ENCODE measurements at regions not wholly inside any gene's neighbourhood (a gene's known extent, or its start where the extent isn't known, plus 50 kb on each side); places are given as distances from the start of the nearest gene placed in this dataset.

DNA sequence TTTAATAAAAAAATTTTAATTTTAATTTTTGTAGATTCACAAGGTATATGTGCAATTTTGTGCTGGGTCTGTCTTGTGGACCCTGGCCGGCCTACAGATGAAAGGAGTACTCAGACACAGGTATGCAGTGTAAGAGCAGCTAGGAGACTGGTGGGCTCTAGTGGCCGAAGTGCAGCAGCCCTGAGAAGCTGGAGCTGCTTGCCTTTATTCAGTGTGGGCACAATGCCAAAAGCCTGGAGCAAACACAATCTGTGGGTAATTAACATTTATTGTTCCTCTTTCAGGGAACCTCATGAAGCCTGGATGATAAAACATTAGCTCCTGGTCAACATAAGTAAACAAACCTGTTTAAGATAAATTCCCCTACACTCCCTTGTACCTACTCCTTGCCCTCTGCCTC lies 135.7 kb upstream of the SEL1L start:
- no peak for DNase-seq (ENCODE audit: low read depth)

GRCh38 chr14:81673930-81674329 lies 140.3 kb upstream of the SEL1L start:
- DNase-seq (ENCODE audit: low read depth): no peak

- no peak for DNase-seq (ENCODE audit: low read depth)
Observed at GRCh38 chr14:81676395-81676794, 142.7 kb upstream of the SEL1L start.

DNA sequence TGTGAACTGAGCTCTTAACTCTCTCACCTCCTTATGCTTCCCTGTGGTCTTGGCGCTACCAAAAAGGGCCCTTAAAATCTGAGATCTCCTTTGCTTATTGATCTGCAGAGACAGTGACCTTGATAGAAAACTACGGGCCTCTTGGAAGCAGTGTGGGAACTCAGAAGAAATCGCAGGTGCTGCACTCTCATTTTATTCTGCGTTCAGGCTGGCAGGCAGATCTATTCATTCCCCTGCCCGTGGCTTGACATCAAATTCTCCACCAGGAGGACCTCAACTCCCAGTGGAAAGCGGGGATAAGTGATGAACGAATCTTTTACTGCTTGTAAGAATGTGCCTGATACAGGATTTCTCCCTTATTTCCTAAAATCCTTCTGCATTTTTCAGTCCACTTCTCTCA lies 143.2 kb upstream of the SEL1L start:
- DNase-seq (ENCODE audit: low read depth): no peak

GRCh38 chr14:81677736-81678135 lies 144.1 kb upstream of the SEL1L start:
- no peak for DNase-seq (ENCODE audit: low read depth)

DNA sequence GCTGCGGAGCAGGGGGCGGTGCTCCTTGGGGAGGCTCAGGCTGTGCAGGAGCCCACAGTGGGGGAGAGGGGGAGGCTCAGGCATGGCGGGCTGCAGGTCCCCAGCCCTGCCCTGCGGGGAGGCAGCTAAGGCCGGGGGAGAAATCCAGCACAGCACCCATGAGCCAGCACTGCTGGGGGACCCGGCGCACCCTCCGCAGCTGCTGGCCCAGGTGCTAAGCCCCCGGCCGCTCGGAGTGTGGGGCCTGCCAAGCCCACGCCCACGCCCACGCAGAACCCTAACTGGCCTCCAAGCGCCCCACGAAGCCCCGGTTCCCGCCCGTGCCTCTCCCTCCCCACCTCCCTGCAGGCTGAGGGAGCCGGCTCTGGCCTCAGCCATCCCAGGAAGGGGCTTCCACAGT lies 145.6 kb upstream of the SEL1L start:
- DNase-seq (ENCODE audit: low read depth): no peak

DNA sequence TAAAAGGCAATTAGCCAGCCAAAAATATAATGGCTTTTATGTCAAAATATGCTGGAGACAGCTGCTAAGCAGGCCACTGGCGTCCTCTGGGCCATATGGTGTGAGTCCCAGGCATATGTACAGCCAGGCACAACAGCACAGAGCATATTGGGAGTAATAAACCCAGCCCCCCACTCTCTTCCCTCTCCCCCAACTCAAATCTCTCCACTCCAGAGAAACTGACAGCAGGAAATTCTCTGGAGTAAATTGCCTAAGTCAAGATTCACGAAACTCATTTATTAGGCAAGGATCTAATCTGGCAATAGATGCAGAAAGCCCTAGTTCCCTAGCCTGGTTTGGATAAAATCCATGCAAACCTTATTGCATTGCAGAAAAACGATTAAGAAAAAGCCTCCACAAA lies 147.9 kb upstream of the SEL1L start:
- DNase-seq (ENCODE audit: low read depth): no peak

DNA sequence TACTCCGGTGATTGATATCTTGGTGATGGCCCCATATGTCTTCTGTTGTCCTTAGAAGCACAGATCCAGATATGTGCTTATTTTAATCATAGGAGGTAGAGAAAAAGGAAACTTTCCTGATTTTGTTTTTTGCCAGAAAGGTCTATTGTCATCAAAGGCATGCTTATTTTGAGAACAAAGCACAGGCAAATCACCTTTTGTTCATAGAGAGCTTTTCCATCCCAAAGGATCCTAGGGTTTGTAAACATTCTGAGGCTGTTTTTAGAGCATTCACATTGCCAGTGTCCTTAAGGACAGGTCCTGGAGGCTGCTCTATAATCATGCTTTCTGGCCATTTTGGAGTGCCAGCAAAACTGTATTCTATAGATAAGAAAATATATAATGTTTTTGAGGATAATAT lies 148.5 kb upstream of the SEL1L start:
- DNase-seq (ENCODE audit: low read depth): no peak

GRCh38 chr14:81682701-81683100 lies 149.0 kb upstream of the SEL1L start:
- no peak for DNase-seq (ENCODE audit: low read depth)

GRCh38 chr14:81684696-81685095 lies 151.0 kb upstream of the SEL1L start:
- no peak for DNase-seq (ENCODE audit: low read depth)

DNA sequence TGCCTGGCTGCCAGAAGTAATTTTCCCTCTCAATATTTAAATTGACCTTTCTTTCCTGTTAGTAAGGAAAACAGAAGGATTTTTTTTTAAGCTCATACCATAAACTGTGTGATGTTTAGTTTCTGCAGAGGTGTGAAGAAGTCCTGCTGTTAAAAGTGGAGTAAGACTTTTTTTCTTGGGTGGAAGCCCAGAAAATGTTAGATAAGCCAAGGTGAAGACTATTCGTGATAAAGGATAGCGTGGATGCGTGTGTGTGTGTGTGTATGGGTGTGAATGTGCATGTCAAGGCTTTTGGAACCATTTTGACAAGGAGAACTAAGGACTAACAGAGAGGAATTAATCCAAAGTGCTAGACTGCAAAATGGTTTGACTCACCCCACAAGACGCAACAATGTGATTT lies 152.9 kb upstream of the SEL1L start:
- no peak for DNase-seq (ENCODE audit: low read depth)

- DNase-seq (ENCODE audit: low read depth): no peak
Observed at GRCh38 chr14:81691931-81692330, 158.3 kb upstream of the SEL1L start.

DNA sequence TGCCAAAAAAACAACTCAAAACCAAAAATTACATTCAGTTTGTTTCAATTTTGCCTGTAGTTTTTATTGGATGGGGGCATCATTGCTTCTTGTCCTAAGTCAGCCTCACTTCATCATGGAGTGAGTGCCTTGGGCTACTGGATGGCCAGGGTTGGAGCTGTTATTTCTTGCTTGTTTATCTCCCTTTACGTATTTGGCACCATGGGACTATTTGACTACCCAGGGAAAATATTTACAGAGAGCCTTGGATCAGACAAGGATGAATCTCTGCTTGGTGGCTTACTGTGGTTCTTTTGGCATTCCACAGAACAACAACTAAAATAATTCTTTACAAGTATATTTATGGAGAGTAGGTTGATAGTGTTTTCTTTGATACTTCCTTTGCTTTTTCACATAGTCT lies 160.8 kb upstream of the SEL1L start:
- no peak for DNase-seq (ENCODE audit: low read depth)

DNA sequence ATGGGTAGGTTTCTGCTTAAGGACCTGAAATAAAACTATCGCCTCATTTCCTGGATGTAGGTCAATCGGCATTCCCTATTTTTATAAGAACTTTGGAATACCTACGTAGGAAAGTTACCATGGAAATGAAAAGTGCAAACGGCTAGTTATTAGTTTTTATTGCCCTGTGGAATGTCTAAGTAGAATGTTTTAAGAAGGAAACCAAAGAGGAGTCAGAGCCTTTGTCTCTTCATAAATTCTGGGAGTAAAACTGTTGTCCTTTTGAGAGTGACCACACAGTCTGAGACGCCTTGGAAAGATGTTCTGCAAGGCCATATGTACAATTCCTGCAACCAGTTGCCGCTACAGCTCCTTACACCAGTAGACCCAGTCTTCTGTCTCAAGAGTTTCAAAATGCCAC lies 176.0 kb upstream of the SEL1L start:
- DNase-seq (ENCODE audit: low read depth): no peak

DNA sequence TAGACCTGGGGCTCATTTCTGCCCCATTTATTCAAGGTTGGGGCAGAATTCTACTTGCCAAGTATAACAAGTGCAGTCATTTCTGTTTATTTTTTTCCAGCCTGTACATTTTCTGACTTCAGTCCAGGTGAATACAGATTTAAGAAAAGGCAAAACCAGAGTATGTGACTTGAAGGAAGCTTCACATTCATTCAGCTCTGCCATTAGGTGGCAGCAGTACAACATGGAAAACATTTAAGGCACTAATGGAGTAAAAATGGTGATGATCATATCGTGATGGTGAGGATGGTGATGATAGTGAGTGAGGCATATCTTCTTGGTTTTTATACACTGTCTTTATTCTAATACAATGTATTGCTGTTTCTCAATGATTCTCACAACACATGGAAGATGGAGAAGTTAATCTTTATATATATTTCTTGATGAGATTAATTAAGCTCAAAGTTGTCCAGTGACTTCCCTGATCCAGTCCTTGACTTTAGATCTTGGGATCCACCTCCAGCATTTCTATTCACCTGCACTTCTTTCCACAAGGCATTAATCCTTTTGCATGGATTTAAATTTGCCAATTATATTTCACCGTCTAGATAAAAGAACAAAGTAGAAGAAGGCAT lies 176.7 kb upstream of the SEL1L start:
- DNase-seq (ENCODE audit: low read depth): no peak

- DNase-seq (ENCODE audit: low read depth): no peak
Observed at GRCh38 chr14:81715731-81716130, 182.1 kb upstream of the SEL1L start.

GRCh38 chr14:81716953-81717352 lies 183.3 kb upstream of the SEL1L start:
- no peak for DNase-seq (ENCODE audit: low read depth)

DNA sequence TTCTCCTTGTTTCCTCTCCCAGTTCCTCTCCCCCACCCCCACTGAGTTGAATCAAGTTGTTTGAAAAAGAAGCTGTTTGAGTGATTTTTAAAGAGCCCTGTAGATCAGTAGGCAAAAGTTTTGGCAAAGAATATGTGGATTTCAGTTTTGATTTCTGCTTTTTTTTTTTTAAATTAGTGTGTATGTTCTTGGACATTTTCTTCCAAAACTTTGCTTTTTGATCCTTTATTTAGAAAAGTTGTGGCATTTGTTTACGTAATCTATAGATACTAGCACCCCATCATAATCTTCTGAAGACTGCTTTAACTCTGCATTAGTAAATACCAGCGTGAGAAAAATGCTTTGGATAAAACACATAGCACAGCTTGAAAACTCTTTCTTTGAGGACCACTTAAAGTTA lies 190.3 kb upstream of the SEL1L start:
- DNase-seq (ENCODE audit: low read depth): no peak

GRCh38 chr14:81727218-81727617 lies 193.6 kb upstream of the SEL1L start:
- no peak for DNase-seq (ENCODE audit: low read depth)

GRCh38 chr14:81728447-81728846 lies 194.8 kb upstream of the SEL1L start:
- no peak for DNase-seq (ENCODE audit: low read depth)

- DNase-seq (ENCODE audit: low read depth): no peak
Observed at GRCh38 chr14:81729622-81730021, 196.0 kb upstream of the SEL1L start.

DNA sequence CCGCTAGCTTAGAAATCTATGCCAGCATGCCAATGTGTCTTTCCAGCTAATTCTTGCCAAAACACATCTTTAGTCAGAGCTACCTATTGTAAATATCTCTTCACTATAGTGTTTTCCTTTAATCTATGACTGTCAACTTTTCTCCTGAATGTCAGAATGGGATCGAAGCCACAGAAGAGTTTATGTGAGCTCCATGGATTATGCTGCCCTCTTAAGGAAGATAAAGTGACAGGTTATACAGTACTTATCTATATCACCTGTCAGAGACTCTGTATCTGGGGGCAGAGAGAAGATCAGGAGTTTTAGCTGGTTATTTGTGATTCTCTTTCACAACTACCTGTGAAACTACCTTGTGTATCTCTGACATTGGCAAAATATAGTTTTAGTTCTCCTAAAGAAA lies 204.3 kb upstream of the SEL1L start:
- DNase-seq (ENCODE audit: low read depth): no peak

DNA sequence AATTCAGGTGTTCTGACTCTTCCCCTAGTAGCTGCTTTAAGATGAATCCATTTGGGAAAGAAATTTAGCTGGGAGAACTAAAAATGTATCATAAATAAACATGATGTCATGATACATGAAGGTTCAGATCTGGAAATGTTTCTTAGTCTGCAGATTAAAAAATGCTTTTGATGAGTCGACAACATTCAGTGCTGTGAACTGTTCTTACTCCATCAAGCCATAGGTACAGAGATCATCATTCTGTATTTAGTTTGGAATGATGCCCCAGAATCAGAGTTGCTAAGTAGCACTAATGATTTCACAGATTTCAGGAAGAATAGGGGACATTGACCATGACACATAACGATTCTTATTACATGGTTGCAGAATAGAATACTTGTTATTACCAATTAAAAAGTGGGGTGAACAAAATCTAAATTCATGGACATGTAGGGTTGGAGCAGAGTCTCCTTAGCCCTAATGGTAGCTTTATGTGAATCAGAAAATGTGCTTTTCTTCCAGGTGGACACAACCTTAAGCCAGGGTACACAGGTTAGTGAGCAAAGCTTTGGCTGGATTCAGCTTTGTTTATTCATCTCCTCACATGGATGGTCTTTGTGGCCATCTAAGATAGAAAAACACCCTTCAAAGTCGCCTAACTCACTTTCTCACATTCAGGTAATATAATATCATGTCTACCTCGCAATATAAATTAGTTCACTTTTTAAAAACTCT lies 205.4 kb upstream of the SEL1L start:
- DNase-seq (ENCODE audit: low read depth): no peak

DNA sequence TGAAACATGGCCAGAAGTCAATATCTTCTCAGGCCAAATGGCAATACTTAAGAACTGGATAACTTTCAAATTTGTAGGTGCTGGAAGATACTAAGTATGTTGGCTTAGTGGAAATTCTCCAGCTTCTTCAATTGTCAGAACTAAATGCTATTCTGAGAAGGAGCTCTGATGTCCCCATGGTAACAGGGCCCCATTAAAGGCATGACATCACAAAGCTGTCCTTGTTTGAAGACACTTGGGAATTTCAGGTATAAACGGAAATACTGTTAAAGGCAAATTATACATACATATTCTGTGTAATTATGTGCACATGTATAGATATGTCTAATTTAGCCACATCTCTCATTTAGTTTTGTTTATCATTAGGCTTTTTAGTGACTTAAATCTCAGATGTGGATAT lies 210.0 kb upstream of the SEL1L start:
- no peak for DNase-seq (ENCODE audit: low read depth)
